ENCODE measurements at regions not wholly inside any gene's neighbourhood (a gene's known extent, or its start where the extent isn't known, plus 50 kb on each side); places are given as distances from the start of the nearest gene placed in this dataset.
"Not testable (repeated sequence)": the region's sequence is repeated elsewhere in the genome, so short reads cannot be mapped to it uniquely, and the experiment has no call there.

DNA sequence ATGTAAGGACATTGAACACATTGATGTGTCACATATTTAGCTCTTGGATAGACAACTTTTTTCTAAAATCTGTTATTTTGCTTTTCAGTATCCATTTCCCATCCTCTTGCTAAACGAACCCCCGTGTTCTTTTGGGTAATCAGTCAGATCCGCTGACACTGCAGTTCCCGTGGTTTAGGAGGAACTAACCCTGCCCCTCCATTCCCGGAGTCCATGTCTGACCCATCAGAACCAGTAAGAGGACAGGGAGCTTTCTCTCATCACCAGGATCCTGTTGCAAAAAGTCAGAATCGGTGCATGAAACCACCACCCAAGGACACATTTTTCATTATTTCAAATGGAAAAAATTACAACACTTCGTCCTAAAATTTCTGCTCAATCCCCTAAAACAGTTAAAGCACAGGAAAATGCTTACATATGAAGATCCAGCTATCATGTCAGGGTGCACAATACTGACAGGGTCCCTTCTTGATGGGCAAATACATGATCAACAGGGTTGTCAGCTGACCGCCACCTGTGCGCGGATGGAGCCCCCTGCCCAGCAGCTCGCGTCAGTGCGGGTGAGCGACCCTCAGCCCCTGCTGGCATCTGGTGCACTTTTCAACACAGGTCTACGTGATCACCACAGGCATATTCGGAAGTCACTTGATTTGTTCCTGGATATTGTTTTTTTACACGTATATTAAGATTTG, 276.8 kb downstream of the ADGRD1 start:
- no peak overlapping the region for H3K27ac Mint-ChIP-seq (ENCODE audit: low read depth, unreplicated experiment)
- TF ChIP-seq, protein P1, sequence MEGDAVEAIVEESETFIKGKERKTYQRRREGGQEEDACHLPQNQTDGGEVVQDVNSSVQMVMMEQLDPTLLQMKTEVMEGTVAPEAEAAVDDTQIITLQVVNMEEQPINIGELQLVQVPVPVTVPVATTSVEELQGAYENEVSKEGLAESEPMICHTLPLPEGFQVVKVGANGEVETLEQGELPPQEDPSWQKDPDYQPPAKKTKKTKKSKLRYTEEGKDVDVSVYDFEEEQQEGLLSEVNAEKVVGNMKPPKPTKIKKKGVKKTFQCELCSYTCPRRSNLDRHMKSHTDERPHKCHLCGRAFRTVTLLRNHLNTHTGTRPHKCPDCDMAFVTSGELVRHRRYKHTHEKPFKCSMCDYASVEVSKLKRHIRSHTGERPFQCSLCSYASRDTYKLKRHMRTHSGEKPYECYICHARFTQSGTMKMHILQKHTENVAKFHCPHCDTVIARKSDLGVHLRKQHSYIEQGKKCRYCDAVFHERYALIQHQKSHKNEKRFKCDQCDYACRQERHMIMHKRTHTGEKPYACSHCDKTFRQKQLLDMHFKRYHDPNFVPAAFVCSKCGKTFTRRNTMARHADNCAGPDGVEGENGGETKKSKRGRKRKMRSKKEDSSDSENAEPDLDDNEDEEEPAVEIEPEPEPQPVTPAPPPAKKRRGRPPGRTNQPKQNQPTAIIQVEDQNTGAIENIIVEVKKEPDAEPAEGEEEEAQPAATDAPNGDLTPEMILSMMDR (IDR thresholded peaks at IDR 0.05; ENCODE audit: unreplicated experiment), result no peak
- no TSS peak for BruUV-seq (replicated peaks)
- ChIA-PET POLR2A (no interaction called here), CTCF (interaction anchor here (1.2 kb wide), 1 partner anchor 222 kb away, joined by 3 read pairs; no protein-coding TSS in a partner anchor)
- H3K27me3 Mint-ChIP-seq (ENCODE audit: insufficient read depth, unreplicated experiment), result no peaks in the 10 kb centered on the region
- H3K4me3 Mint-ChIP-seq (ENCODE audit: unreplicated experiment), result no peak overlapping the region
- peaks cover 13% of the 10 kb centered on the region for H3K4me1 Mint-ChIP-seq (ENCODE audit: insufficient read depth, unreplicated experiment)
- DNase-seq (ENCODE audit: unreplicated experiment), result no peak
- no peaks in the 10 kb centered on the region for H3K9me3 Mint-ChIP-seq (ENCODE audit: unreplicated experiment)
- no peaks in the 10 kb centered on the region for H3K36me3 Mint-ChIP-seq (ENCODE audit: insufficient read depth, unreplicated experiment)
- intact Hi-C loops (cut with micrococcal nuclease), result no loop called here

GRCh38 chr12:131231032-131231980, 277.6 kb downstream of the ADGRD1 start:
- BruUV-seq (replicated peaks), result no TSS peak
- ChIA-PET CTCF (no interaction called here), POLR2A (no interaction called here)
- intact Hi-C loops (cut with micrococcal nuclease), result no loop called here
- Mint-ChIP-seq H3K27me3 (ENCODE audit: insufficient read depth, unreplicated experiment) (no peaks in the 10 kb centered on the region), H3K4me3 (ENCODE audit: unreplicated experiment) (no peak overlapping the region), H3K36me3 (ENCODE audit: insufficient read depth, unreplicated experiment) (no peaks in the 10 kb centered on the region), H3K9me3 (ENCODE audit: unreplicated experiment) (no peaks in the 10 kb centered on the region), H3K4me1 (ENCODE audit: insufficient read depth, unreplicated experiment) (peaks cover 19% of the 10 kb centered on the region), H3K27ac (ENCODE audit: low read depth, unreplicated experiment) (no peak overlapping the region)
- TF ChIP-seq, protein P1 (IDR thresholded peaks at IDR 0.05; ENCODE audit: unreplicated experiment), result no peak
- DNase-seq (ENCODE audit: unreplicated experiment), result no peak

- peaks cover 19% of the 10 kb centered on the region for H3K4me1 Mint-ChIP-seq (ENCODE audit: insufficient read depth, unreplicated experiment)
- no peaks in the 10 kb centered on the region for H3K27me3 Mint-ChIP-seq (ENCODE audit: insufficient read depth, unreplicated experiment)
- TF ChIP-seq, protein P1 (IDR thresholded peaks at IDR 0.05; ENCODE audit: unreplicated experiment), result no peak
- intact Hi-C loops (cut with micrococcal nuclease), result no loop called here
- no TSS peak for BruUV-seq (replicated peaks)
- no peak overlapping the region for H3K27ac Mint-ChIP-seq (ENCODE audit: low read depth, unreplicated experiment)
- ChIA-PET POLR2A (no interaction called here), CTCF (interaction anchor here (0.7 kb wide), 1 partner anchor 11 kb away, joined by 4 read pairs; no protein-coding TSS in a partner anchor)
- no peaks in the 10 kb centered on the region for H3K36me3 Mint-ChIP-seq (ENCODE audit: insufficient read depth, unreplicated experiment)
- no peak overlapping the region for H3K4me3 Mint-ChIP-seq (ENCODE audit: unreplicated experiment)
- DNase-seq (ENCODE audit: unreplicated experiment), result no peak
- no peaks in the 10 kb centered on the region for H3K9me3 Mint-ChIP-seq (ENCODE audit: unreplicated experiment)
Observed at GRCh38 chr12:131232036-131232435, 278.3 kb downstream of the ADGRD1 start.

DNA sequence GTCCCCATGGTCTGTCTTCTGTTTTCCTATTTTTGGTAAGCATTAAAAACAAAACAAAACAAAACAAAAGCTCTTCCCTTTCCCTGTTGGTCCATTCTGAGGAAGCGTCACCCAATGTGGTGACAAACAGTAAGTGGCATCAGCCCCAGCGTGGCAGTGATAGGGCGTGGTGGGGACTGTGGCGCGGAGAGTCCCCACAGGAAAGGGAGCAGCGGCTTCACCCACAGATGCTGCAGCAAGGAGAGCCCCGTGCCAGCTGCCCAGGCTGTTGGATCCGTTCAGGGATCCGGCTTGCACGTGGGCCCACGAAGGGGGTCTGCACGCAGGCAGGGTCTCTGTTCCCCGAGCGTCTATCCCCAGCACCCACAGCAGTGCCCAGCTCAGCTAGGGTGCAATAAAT, 279.2 kb downstream of the ADGRD1 start:
- H3K9me3 Mint-ChIP-seq (ENCODE audit: unreplicated experiment); intact Hi-C loops (cut with micrococcal nuclease); CTCF ChIA-PET; H3K4me3 Mint-ChIP-seq (ENCODE audit: unreplicated experiment); BruUV-seq (replicated peaks); H3K36me3 Mint-ChIP-seq (ENCODE audit: insufficient read depth, unreplicated experiment); H3K27ac Mint-ChIP-seq (ENCODE audit: low read depth, unreplicated experiment); H3K27me3 Mint-ChIP-seq (ENCODE audit: insufficient read depth, unreplicated experiment); POLR2A ChIA-PET; DNase-seq (ENCODE audit: unreplicated experiment): not testable (repeated sequence)
- peaks cover 24% of the 10 kb centered on the region for H3K4me1 Mint-ChIP-seq (ENCODE audit: insufficient read depth, unreplicated experiment)

DNA sequence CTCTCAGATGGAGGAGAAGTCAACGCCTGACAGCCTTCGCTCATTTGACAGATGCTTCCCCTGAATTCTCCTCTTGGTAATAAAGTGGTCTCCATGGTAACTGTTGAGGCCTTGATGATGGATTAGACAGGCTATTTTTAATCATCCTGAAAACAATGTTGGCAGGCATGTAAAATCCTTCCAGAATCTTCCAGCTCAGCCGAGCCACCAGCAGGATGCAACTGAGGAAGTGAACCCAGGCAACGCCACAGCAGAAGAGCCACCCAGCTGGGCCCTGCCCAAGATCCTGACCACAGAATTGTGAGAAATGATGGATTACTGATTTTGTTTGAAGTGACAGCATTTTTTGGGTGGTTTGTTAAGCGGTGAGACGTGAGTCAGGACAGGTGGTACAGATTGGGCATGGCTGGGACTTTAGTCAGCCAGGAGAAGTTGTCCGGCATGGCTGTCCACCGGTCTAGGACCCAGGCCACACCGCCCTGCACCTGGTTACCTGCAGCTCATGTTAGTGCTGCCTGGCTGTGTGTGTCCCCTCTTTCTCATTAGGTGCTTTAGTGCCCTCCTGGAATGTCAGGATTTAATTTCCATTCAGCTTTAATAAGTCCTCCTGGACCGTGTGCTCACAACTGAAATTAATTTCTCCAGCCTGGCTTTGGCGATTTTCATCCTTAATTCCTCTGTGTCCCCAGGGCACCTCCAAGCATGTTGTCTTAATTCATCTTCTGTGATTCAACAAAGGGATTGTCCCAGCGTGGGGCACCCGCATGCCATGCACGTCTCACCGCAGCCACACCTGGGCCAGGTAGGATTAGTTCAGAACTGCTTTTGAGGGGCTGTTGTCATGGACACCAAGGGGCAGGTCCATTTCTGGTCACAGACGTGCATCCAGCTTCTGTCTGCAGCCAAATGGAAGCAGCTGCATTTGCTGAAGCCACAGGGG, 280.4 kb downstream of the ADGRD1 start:
- H3K9me3 Mint-ChIP-seq (ENCODE audit: unreplicated experiment); H3K27me3 Mint-ChIP-seq (ENCODE audit: insufficient read depth, unreplicated experiment): not testable (repeated sequence)
- POLR2A ChIA-PET, result interaction anchor here (0.6 kb wide), 2 partner anchors 64 to 1093 kb away, joined by 3 read pairs; no protein-coding TSS in a partner anchor

GRCh38 chr12:131234841-131235271, 281.1 kb downstream of the ADGRD1 start:
- peaks cover 26% of the 10 kb centered on the region for H3K4me1 Mint-ChIP-seq (ENCODE audit: insufficient read depth, unreplicated experiment)
- H3K36me3 Mint-ChIP-seq (ENCODE audit: insufficient read depth, unreplicated experiment); CTCF ChIA-PET; BruUV-seq (replicated peaks); DNase-seq (ENCODE audit: unreplicated experiment); H3K4me3 Mint-ChIP-seq (ENCODE audit: unreplicated experiment); intact Hi-C loops (cut with micrococcal nuclease); H3K27me3 Mint-ChIP-seq (ENCODE audit: insufficient read depth, unreplicated experiment); H3K9me3 Mint-ChIP-seq (ENCODE audit: unreplicated experiment); POLR2A ChIA-PET: not testable (repeated sequence)
- H3K27ac Mint-ChIP-seq (ENCODE audit: low read depth, unreplicated experiment), result peak overlapping the region; percentile 33

More for the DNA sequence above, 280.4 kb downstream of the ADGRD1 start:
- BruUV-seq (replicated peaks); CTCF ChIA-PET; H3K4me3 Mint-ChIP-seq (ENCODE audit: unreplicated experiment); H3K36me3 Mint-ChIP-seq (ENCODE audit: insufficient read depth, unreplicated experiment); intact Hi-C loops (cut with micrococcal nuclease): not testable (repeated sequence)
- Mint-ChIP-seq H3K4me1 (ENCODE audit: insufficient read depth, unreplicated experiment) (peaks cover 29% of the 10 kb centered on the region), H3K27ac (ENCODE audit: low read depth, unreplicated experiment) (peak overlapping the region; percentile 33)
- peak; percentile 62 for DNase-seq (ENCODE audit: unreplicated experiment)

All from MCF 10A (cell line).